ENCODE measurements at regions not wholly inside any gene's neighbourhood (a gene's known extent, or its start where the extent isn't known, plus 50 kb on each side); places are given as distances from the start of the nearest gene placed in this dataset.

GRCh38 chr12:77421152-77421551 lies 355.8 kb upstream of the E2F7 start:
- Histone ChIP-seq H3K27me3 (ENCODE audit: insufficient read depth, low read length) (no peaks in the 10 kb centered on the region), H3K4me3 (ENCODE audit: low read length) (no peak overlapping the region), H3K4me1 (ENCODE audit: insufficient read depth, low read length) (no peaks in the 10 kb centered on the region), H3K9me3 (ENCODE audit: low read depth, low read length) (no peaks in the 10 kb centered on the region)

- Histone ChIP-seq H3K4me3 (ENCODE audit: low read length) (no peak overlapping the region), H3K4me1 (ENCODE audit: insufficient read depth, low read length) (no peaks in the 10 kb centered on the region), H3K27me3 (ENCODE audit: insufficient read depth, low read length) (no peaks in the 10 kb centered on the region), H3K9me3 (ENCODE audit: low read depth, low read length) (no peaks in the 10 kb centered on the region)
These were observed 344.2 kb upstream of the E2F7 start for GRCh38 chr12:77409551-77409950.

GRCh38 chr12:77407931-77408330 lies 342.6 kb upstream of the E2F7 start:
- Histone ChIP-seq H3K4me1 (ENCODE audit: insufficient read depth, low read length) (no peaks in the 10 kb centered on the region), H3K27me3 (ENCODE audit: insufficient read depth, low read length) (no peaks in the 10 kb centered on the region), H3K4me3 (ENCODE audit: low read length) (no peak overlapping the region), H3K9me3 (ENCODE audit: low read depth, low read length) (no peaks in the 10 kb centered on the region)

- Histone ChIP-seq H3K4me1 (ENCODE audit: insufficient read depth, low read length) (no peaks in the 10 kb centered on the region), H3K9me3 (ENCODE audit: low read depth, low read length) (no peaks in the 10 kb centered on the region), H3K27me3 (ENCODE audit: insufficient read depth, low read length) (no peaks in the 10 kb centered on the region), H3K4me3 (ENCODE audit: low read length) (no peak overlapping the region)
These were observed 341.0 kb upstream of the E2F7 start for GRCh38 chr12:77406219-77406905.

GRCh38 chr12:77402716-77403115 lies 337.3 kb upstream of the E2F7 start:
- no peaks in the 10 kb centered on the region for H3K9me3 ChIP-seq (ENCODE audit: low read depth, low read length)
- H3K4me1 ChIP-seq (ENCODE audit: insufficient read depth, low read length): no peaks in the 10 kb centered on the region
- no peak overlapping the region for H3K4me3 ChIP-seq (ENCODE audit: low read length)
- no peaks in the 10 kb centered on the region for H3K27me3 ChIP-seq (ENCODE audit: insufficient read depth, low read length)

- no peak overlapping the region for H3K4me3 ChIP-seq (ENCODE audit: low read length)
- no peaks in the 10 kb centered on the region for H3K4me1 ChIP-seq (ENCODE audit: insufficient read depth, low read length)
- H3K27me3 ChIP-seq (ENCODE audit: insufficient read depth, low read length): no peaks in the 10 kb centered on the region
These were observed 336.4 kb upstream of the E2F7 start for GRCh38 chr12:77401770-77402081.

GRCh38 chr12:77401064-77401769 lies 335.8 kb upstream of the E2F7 start:
- Histone ChIP-seq H3K9me3 (ENCODE audit: low read depth, low read length) (no peaks in the 10 kb centered on the region), H3K4me3 (ENCODE audit: low read length) (no peak overlapping the region), H3K4me1 (ENCODE audit: insufficient read depth, low read length) (no peaks in the 10 kb centered on the region), H3K27me3 (ENCODE audit: insufficient read depth, low read length) (no peaks in the 10 kb centered on the region)

More at GRCh38 chr12:77401770-77402081, 336.4 kb upstream of the E2F7 start:
- H3K9me3 ChIP-seq (ENCODE audit: low read depth, low read length): no peaks in the 10 kb centered on the region

GRCh38 chr12:77392467-77393088 lies 327.2 kb upstream of the E2F7 start:
- Histone ChIP-seq H3K9me3 (ENCODE audit: low read depth, low read length) (no peaks in the 10 kb centered on the region), H3K4me1 (ENCODE audit: insufficient read depth, low read length) (no peaks in the 10 kb centered on the region)

GRCh38 chr12:77388445-77389265 lies 323.3 kb upstream of the E2F7 start:
- H3K9me3 ChIP-seq (ENCODE audit: low read depth, low read length): no peaks in the 10 kb centered on the region
- H3K4me1 ChIP-seq (ENCODE audit: insufficient read depth, low read length): no peaks in the 10 kb centered on the region
- H3K27me3 ChIP-seq (ENCODE audit: insufficient read depth, low read length): no peaks in the 10 kb centered on the region
- H3K4me3 ChIP-seq (ENCODE audit: low read length): no peak overlapping the region

More at GRCh38 chr12:77392467-77393088, 327.2 kb upstream of the E2F7 start:
- Histone ChIP-seq H3K4me3 (ENCODE audit: low read length) (no peak overlapping the region), H3K27me3 (ENCODE audit: insufficient read depth, low read length) (no peaks in the 10 kb centered on the region)

- H3K4me1 ChIP-seq (ENCODE audit: insufficient read depth, low read length): no peaks in the 10 kb centered on the region
- H3K4me3 ChIP-seq (ENCODE audit: low read length): no peak overlapping the region
- H3K27me3 ChIP-seq (ENCODE audit: insufficient read depth, low read length): no peaks in the 10 kb centered on the region
- no peaks in the 10 kb centered on the region for H3K9me3 ChIP-seq (ENCODE audit: low read depth, low read length)
These were observed 322.3 kb upstream of the E2F7 start for GRCh38 chr12:77387671-77388070.

GRCh38 chr12:77387214-77387613 lies 321.8 kb upstream of the E2F7 start:
- no peaks in the 10 kb centered on the region for H3K27me3 ChIP-seq (ENCODE audit: insufficient read depth, low read length)
- no peaks in the 10 kb centered on the region for H3K9me3 ChIP-seq (ENCODE audit: low read depth, low read length)
- H3K4me3 ChIP-seq (ENCODE audit: low read length): no peak overlapping the region
- H3K4me1 ChIP-seq (ENCODE audit: insufficient read depth, low read length): no peaks in the 10 kb centered on the region

GRCh38 chr12:77384941-77385340 lies 319.6 kb upstream of the E2F7 start:
- Histone ChIP-seq H3K27me3 (ENCODE audit: insufficient read depth, low read length) (no peaks in the 10 kb centered on the region), H3K9me3 (ENCODE audit: low read depth, low read length) (no peaks in the 10 kb centered on the region), H3K4me3 (ENCODE audit: low read length) (no peak overlapping the region), H3K4me1 (ENCODE audit: insufficient read depth, low read length) (no peaks in the 10 kb centered on the region)

- H3K4me1 ChIP-seq (ENCODE audit: insufficient read depth, low read length): peaks cover 3% of the 10 kb centered on the region
- no peaks in the 10 kb centered on the region for H3K27me3 ChIP-seq (ENCODE audit: insufficient read depth, low read length)
These were observed 316.9 kb upstream of the E2F7 start for GRCh38 chr12:77382096-77382742.

GRCh38 chr12:77377622-77378021 lies 312.3 kb upstream of the E2F7 start:
- Histone ChIP-seq H3K4me3 (ENCODE audit: low read length) (no peak overlapping the region), H3K9me3 (ENCODE audit: low read depth, low read length) (no peaks in the 10 kb centered on the region), H3K4me1 (ENCODE audit: insufficient read depth, low read length) (peaks cover 3% of the 10 kb centered on the region), H3K27me3 (ENCODE audit: insufficient read depth, low read length) (no peaks in the 10 kb centered on the region)

More at GRCh38 chr12:77382096-77382742, 316.9 kb upstream of the E2F7 start:
- H3K4me3 ChIP-seq (ENCODE audit: low read length): no peak overlapping the region
- no peaks in the 10 kb centered on the region for H3K9me3 ChIP-seq (ENCODE audit: low read depth, low read length)

Measured in mononuclear cell (primary cell).